ENCODE measurements at regions not wholly inside any gene's neighbourhood (a gene's known extent, or its start where the extent isn't known, plus 50 kb on each side); places are given as distances from the start of the nearest gene placed in this dataset.

GRCh38 chr22:17318817-17319216, 50.4 kb upstream of the CECR2 start:
- 96% methylated on average over 3 of the region's 3 CpGs for WGBS
- DNase-seq (ENCODE audit: low read depth in 6 of 9, low spot score in 9 of 9) = no peak
- no peak overlapping the region for H3K27ac ChIP-seq (ENCODE audit: low read depth in 1 of 2, low read length in 1 of 2)

GRCh38 chr22:17315310-17315709, 54.0 kb upstream of the CECR2 start:
- Histone ChIP-seq H3K4me3 (ENCODE audit: low read length in 2 of 2) (no peak overlapping the region), H3K27me3 (ENCODE audit: control insufficient read depth in 2 of 2, insufficient read depth in 1 of 2, low read length in 1 of 2) (no peaks in the 10 kb centered on the region), H3K9me3 (ENCODE audit: control insufficient read depth in 2 of 2, insufficient read depth in 1 of 2, low read length in 1 of 2) (no peaks in the 10 kb centered on the region), H3K4me1 (ENCODE audit: control insufficient read depth in 2 of 2, insufficient read depth in 2 of 2, low read length in 2 of 2) (no peaks in the 10 kb centered on the region), H3K27ac (ENCODE audit: low read depth in 1 of 2, low read length in 1 of 2) (no peak overlapping the region), H3K36me3 (ENCODE audit: control insufficient read depth in 2 of 2, insufficient read depth in 2 of 2, low read length in 1 of 2) (no peaks in the 10 kb centered on the region)
- DNase-seq (ENCODE audit: low read depth in 6 of 9, low spot score in 9 of 9) = no peak
- WGBS = 94% methylated on average over 7 of the region's 7 CpGs

More at GRCh38 chr22:17318817-17319216, 50.4 kb upstream of the CECR2 start:
- Histone ChIP-seq H3K9me3 (ENCODE audit: control insufficient read depth in 2 of 2, insufficient read depth in 1 of 2, low read length in 1 of 2) (no peaks in the 10 kb centered on the region), H3K4me1 (ENCODE audit: control insufficient read depth in 2 of 2, insufficient read depth in 2 of 2, low read length in 2 of 2) (no peaks in the 10 kb centered on the region), H3K36me3 (ENCODE audit: control insufficient read depth in 2 of 2, insufficient read depth in 2 of 2, low read length in 1 of 2) (no peaks in the 10 kb centered on the region), H3K4me3 (ENCODE audit: low read length in 2 of 2) (no peak overlapping the region), H3K27me3 (ENCODE audit: control insufficient read depth in 2 of 2, insufficient read depth in 1 of 2, low read length in 1 of 2) (no peaks in the 10 kb centered on the region)

GRCh38 chr22:17314487-17314886, 54.8 kb upstream of the CECR2 start:
- DNase-seq (ENCODE audit: low read depth in 6 of 9, low spot score in 9 of 9) = no peak
- Histone ChIP-seq H3K27ac (ENCODE audit: low read depth in 1 of 2, low read length in 1 of 2) (no peak overlapping the region), H3K4me1 (ENCODE audit: control insufficient read depth in 2 of 2, insufficient read depth in 2 of 2, low read length in 2 of 2) (no peaks in the 10 kb centered on the region), H3K36me3 (ENCODE audit: control insufficient read depth in 2 of 2, insufficient read depth in 2 of 2, low read length in 1 of 2) (no peaks in the 10 kb centered on the region), H3K4me3 (ENCODE audit: low read length in 2 of 2) (no peak overlapping the region), H3K27me3 (ENCODE audit: control insufficient read depth in 2 of 2, insufficient read depth in 1 of 2, low read length in 1 of 2) (no peaks in the 10 kb centered on the region), H3K9me3 (ENCODE audit: control insufficient read depth in 2 of 2, insufficient read depth in 1 of 2, low read length in 1 of 2) (no peaks in the 10 kb centered on the region)
- WGBS = 93% methylated on average over 9 of the region's 9 CpGs

- no peaks in the 10 kb centered on the region for H3K4me1 ChIP-seq (ENCODE audit: control insufficient read depth in 2 of 2, insufficient read depth in 2 of 2, low read length in 2 of 2)
- no peaks in the 10 kb centered on the region for H3K27me3 ChIP-seq (ENCODE audit: control insufficient read depth in 2 of 2, insufficient read depth in 1 of 2, low read length in 1 of 2)
- no peaks in the 10 kb centered on the region for H3K36me3 ChIP-seq (ENCODE audit: control insufficient read depth in 2 of 2, insufficient read depth in 2 of 2, low read length in 1 of 2)
- 95% methylated on average over 14 of the region's 14 CpGs for WGBS
- H3K9me3 ChIP-seq (ENCODE audit: control insufficient read depth in 2 of 2, insufficient read depth in 1 of 2, low read length in 1 of 2) = no peaks in the 10 kb centered on the region
- H3K27ac ChIP-seq (ENCODE audit: low read depth in 1 of 2, low read length in 1 of 2) = no peak overlapping the region
- no peak for DNase-seq (ENCODE audit: low read depth in 6 of 9, low spot score in 9 of 9)
- H3K4me3 ChIP-seq (ENCODE audit: low read length in 2 of 2) = no peak overlapping the region
These were observed 55.6 kb upstream of the CECR2 start for GRCh38 chr22:17313626-17314025.

GRCh38 chr22:17307566-17307965, 61.7 kb upstream of the CECR2 start:
- DNase-seq (ENCODE audit: low read depth in 6 of 9, low spot score in 9 of 9) = no peak
- Histone ChIP-seq H3K27me3 (ENCODE audit: control insufficient read depth in 2 of 2, insufficient read depth in 1 of 2, low read length in 1 of 2) (no peaks in the 10 kb centered on the region), H3K4me1 (ENCODE audit: control insufficient read depth in 2 of 2, insufficient read depth in 2 of 2, low read length in 2 of 2) (no peaks in the 10 kb centered on the region), H3K4me3 (ENCODE audit: low read length in 2 of 2) (no peak overlapping the region), H3K27ac (ENCODE audit: low read depth in 1 of 2, low read length in 1 of 2) (no peak overlapping the region), H3K36me3 (ENCODE audit: control insufficient read depth in 2 of 2, insufficient read depth in 2 of 2, low read length in 1 of 2) (no peaks in the 10 kb centered on the region), H3K9me3 (ENCODE audit: control insufficient read depth in 2 of 2, insufficient read depth in 1 of 2, low read length in 1 of 2) (no peaks in the 10 kb centered on the region)
- 93% methylated on average over 9 of the region's 9 CpGs for WGBS

- Histone ChIP-seq H3K4me1 (ENCODE audit: control insufficient read depth in 2 of 2, insufficient read depth in 2 of 2, low read length in 2 of 2) (no peaks in the 10 kb centered on the region), H3K36me3 (ENCODE audit: control insufficient read depth in 2 of 2, insufficient read depth in 2 of 2, low read length in 1 of 2) (no peaks in the 10 kb centered on the region), H3K27me3 (ENCODE audit: control insufficient read depth in 2 of 2, insufficient read depth in 1 of 2, low read length in 1 of 2) (no peaks in the 10 kb centered on the region), H3K27ac (ENCODE audit: low read depth in 1 of 2, low read length in 1 of 2) (no peak overlapping the region), H3K4me3 (ENCODE audit: low read length in 2 of 2) (no peak overlapping the region), H3K9me3 (ENCODE audit: control insufficient read depth in 2 of 2, insufficient read depth in 1 of 2, low read length in 1 of 2) (no peaks in the 10 kb centered on the region)
- DNase-seq (ENCODE audit: low read depth in 6 of 9, low spot score in 9 of 9) = no peak
- 98% methylated on average over 5 of the region's 5 CpGs for WGBS
These were observed 64.2 kb upstream of the CECR2 start for GRCh38 chr22:17305076-17305475.

GRCh38 chr22:17303840-17304779, 65.2 kb upstream of the CECR2 start:
- no peaks in the 10 kb centered on the region for H3K36me3 ChIP-seq (ENCODE audit: control insufficient read depth in 2 of 2, insufficient read depth in 2 of 2, low read length in 1 of 2)
- peaks cover 0 to 2% of the 10 kb centered on the region in 2 donors for H3K9me3 ChIP-seq (ENCODE audit: control insufficient read depth in 2 of 2, insufficient read depth in 1 of 2, low read length in 1 of 2)
- H3K27me3 ChIP-seq (ENCODE audit: control insufficient read depth in 2 of 2, insufficient read depth in 1 of 2, low read length in 1 of 2) = no peaks in the 10 kb centered on the region
- H3K27ac ChIP-seq (ENCODE audit: low read depth in 1 of 2, low read length in 1 of 2) = no peak overlapping the region
- DNase-seq (ENCODE audit: low read depth in 6 of 9, low spot score in 9 of 9) = peak in 2 of 9 donors; percentile 22 to 52
- WGBS = 83% methylated on average over 21 of the region's 21 CpGs
- no peaks in the 10 kb centered on the region for H3K4me1 ChIP-seq (ENCODE audit: control insufficient read depth in 2 of 2, insufficient read depth in 2 of 2, low read length in 2 of 2)
- H3K4me3 ChIP-seq (ENCODE audit: low read length in 2 of 2) = no peak overlapping the region

- Histone ChIP-seq H3K9me3 (ENCODE audit: control insufficient read depth in 2 of 2, insufficient read depth in 1 of 2, low read length in 1 of 2) (peaks cover 0 to 4% of the 10 kb centered on the region in 2 donors), H3K4me1 (ENCODE audit: control insufficient read depth in 2 of 2, insufficient read depth in 2 of 2, low read length in 2 of 2) (no peaks in the 10 kb centered on the region), H3K36me3 (ENCODE audit: control insufficient read depth in 2 of 2, insufficient read depth in 2 of 2, low read length in 1 of 2) (no peaks in the 10 kb centered on the region), H3K27ac (ENCODE audit: low read depth in 1 of 2, low read length in 1 of 2) (no peak overlapping the region), H3K4me3 (ENCODE audit: low read length in 2 of 2) (no peak overlapping the region), H3K27me3 (ENCODE audit: control insufficient read depth in 2 of 2, insufficient read depth in 1 of 2, low read length in 1 of 2) (no peaks in the 10 kb centered on the region)
- no peak for DNase-seq (ENCODE audit: low read depth in 6 of 9, low spot score in 9 of 9)
- WGBS = 98% methylated on average over 15 of the region's 15 CpGs
These were observed 65.8 kb upstream of the CECR2 start for GRCh38 chr22:17303441-17303839.

GRCh38 chr22:17302616-17303015, 66.6 kb upstream of the CECR2 start:
- WGBS = 100% methylated on average over 1 of the region's 1 CpG
- Histone ChIP-seq H3K27ac (ENCODE audit: low read depth in 1 of 2, low read length in 1 of 2) (no peak overlapping the region), H3K36me3 (ENCODE audit: control insufficient read depth in 2 of 2, insufficient read depth in 2 of 2, low read length in 1 of 2) (no peaks in the 10 kb centered on the region), H3K4me1 (ENCODE audit: control insufficient read depth in 2 of 2, insufficient read depth in 2 of 2, low read length in 2 of 2) (no peaks in the 10 kb centered on the region), H3K27me3 (ENCODE audit: control insufficient read depth in 2 of 2, insufficient read depth in 1 of 2, low read length in 1 of 2) (no peaks in the 10 kb centered on the region), H3K9me3 (ENCODE audit: control insufficient read depth in 2 of 2, insufficient read depth in 1 of 2, low read length in 1 of 2) (peaks cover 0 to 4% of the 10 kb centered on the region in 2 donors), H3K4me3 (ENCODE audit: low read length in 2 of 2) (no peak overlapping the region)
- DNase-seq (ENCODE audit: low read depth in 6 of 9, low spot score in 9 of 9) = no peak

Measured in thymus (tissue), 11 donors.